HG02642 (cell line): ENCODE measurements at regions not wholly inside any gene's neighbourhood (a gene's known extent, or its start where the extent isn't known, plus 50 kb on each side); places are given as distances from the start of the nearest gene placed in this dataset.
"Not testable (repeated sequence)": the region's sequence is repeated elsewhere in the genome, so short reads cannot be mapped to it uniquely, and the experiment has no call there.

Experiments
- ATAC-seq: cut with Tn5 transposase; IDR thresholded peaks from one replicate; pipeline ENCODE4 v1.9.1; 2021; ENCODE audit warnings: mild to moderate bottlenecking; ENCODE audit not compliant: unreplicated experiment, poor library complexity

DNA sequence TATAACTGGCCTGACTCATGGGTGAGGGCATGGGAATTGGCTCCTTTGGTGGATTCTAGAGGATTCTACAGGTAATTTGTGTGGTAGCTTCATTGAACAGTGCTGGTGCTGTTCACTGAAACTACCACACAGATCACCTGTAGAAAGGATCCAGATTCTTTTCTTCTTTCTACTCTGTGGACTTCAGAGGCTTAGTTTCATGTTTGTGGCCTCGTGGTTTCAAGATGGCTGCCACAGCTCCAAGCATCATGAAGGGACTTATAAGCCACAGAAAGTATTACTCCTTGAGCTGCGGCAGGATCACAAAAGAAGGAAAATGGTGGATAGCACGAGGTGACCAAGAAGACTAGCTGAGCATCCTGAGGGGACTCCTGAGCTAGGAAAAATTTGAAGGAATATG lies 88.9 kb downstream of the ADCYAP1 start:
- ATAC-seq: no peak

DNA sequence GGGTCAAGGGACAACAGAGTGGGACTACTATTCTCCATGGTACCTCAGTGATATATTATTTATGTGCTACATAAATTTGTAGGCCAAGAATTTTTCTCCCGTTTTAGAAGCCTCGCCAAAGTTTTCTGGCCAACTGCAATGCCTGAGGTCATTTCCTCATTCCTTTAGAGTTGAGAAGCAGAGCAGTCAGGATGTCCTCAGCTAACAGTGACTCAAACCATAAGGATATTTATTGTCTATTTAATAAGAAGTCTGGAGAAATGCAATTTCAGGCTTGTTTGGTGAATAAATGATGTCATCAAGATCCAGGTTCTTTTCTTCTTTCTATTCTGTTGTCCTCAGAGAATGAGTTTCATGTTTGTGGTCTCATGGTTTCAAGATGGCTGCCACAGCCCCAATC lies 91.0 kb downstream of the ADCYAP1 start:
- no peak for ATAC-seq

GRCh38 chr18:997499-997898 lies 92.8 kb downstream of the ADCYAP1 start:
- no peak for ATAC-seq

DNA sequence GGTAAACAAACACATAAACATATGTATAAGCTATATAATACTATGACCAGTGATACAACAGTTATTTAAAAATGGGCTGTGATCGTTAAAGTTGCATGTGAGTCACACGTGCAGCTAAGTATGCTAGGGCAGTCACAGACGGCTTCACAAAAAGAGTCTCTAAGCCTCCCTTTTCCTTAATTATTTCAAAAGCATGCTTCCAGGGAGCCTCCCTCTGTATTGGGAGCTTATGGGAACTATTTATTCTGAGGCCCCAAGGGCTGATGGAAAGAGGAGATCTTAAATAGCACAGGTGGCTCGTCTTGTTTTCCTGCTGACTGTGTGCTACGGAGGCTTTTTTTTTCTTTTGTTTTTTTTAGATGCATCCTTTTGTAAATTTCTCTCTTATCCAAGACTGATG lies 94.3 kb downstream of the ADCYAP1 start:
- ATAC-seq: no peak

DNA sequence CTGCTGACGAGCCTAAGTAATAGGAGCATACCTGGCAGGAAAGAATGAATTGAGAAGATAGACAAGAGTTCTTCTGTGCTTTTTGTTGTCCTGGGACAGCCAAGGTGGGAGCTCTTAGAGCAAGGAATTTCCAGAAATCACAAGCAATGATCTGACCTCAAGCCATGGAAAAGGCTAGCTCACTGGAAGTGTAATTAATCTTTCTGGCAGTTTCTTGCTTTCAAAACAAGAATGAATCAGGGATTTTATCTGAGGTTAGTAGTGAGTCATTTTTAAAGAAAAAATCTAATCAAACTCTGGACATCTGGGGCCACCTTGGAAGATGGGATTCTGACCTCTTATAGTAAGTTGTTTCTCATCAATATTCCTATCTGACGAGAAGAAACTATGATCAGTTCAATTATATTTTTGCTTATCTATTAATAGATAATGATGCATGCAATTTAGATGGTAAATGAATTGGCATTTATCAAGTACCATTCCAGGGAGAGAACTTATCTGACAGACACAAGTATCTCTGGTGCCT lies 98.0 kb downstream of the ADCYAP1 start:
- no peak for ATAC-seq

DNA sequence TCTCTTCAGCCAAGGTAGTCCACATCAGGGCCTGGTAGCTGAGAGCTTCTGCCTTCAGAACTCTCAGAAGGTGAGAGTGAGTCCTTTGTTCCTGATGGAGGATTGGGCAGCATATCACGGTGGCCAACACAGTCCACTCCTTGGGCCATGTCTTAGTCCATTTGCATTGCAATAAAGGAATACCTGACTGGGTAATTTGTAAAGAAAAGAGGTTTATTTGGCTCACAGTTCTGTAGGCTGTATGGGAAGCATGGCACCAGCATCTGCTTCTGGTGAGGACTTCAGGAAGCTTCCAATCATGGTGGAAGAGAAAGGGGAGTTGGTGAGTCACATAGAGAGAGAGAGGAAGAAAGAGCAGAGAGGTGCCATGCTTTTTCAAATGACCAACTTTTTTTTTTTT lies 98.8 kb downstream of the ADCYAP1 start:
- no peak for ATAC-seq

GRCh38 chr18:1006304-1006703 lies 101.6 kb downstream of the ADCYAP1 start:
- no peak for ATAC-seq

DNA sequence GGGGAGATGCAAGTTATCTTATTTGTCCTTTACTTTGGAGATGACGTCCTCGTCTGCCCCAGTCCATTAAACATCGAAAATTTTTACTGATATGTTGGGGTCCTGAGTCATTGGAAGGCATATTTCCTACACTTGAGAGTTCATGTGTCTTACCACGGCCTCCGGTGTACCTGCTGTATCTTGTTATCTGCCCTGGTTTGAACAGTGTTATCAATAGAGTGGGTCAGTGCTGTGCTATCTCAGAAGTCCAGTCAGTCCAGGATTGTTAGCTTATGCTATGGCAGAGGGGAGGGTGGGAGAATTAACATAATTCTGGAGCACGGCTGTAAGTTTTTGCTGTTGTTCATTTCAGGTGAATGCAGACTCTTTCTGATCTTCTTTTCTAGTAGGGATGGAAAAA lies 102.3 kb downstream of the ADCYAP1 start:
- no peak for ATAC-seq

DNA sequence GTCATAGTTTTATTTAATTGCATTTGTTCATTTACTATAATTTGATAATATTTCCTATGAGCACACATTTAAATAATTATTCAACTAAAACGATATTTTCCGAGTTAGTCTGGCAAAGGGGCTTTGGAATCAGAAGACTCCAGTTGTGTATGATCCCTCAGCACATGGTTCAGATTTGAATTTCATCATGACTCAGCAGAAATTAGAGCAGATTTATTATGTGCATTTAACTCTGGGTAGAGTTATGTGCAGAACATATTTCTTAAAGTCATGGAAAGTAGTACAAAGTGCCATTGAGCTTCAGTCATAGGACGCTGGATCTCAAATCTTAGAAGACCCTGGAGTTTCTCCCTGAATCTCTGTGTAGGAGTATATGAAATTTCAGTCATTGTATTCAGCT lies 106.7 kb downstream of the ADCYAP1 start:
- no peak for ATAC-seq

DNA sequence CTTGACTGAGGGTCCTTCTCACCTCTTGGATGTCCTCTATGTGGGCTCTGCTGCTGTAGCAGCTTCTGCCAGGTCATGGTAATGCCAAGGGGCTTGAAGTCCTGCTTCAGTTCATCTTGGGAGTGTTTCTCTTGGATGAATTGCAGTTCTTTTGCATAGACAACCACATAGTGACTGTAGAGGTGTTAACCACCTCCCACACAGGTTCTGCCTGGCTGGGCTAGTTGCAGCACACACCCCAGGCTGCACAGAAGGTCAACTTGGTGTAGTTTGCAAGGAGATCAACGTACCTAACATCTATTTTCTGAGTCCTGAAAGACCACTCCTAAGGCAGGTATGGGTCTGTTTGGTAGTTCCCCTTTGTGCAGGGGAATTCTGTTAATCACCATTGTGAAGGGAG lies 108.1 kb downstream of the ADCYAP1 start:
- ATAC-seq: no peak

GRCh38 chr18:1013951-1014350 lies 109.3 kb downstream of the ADCYAP1 start:
- no peak for ATAC-seq

GRCh38 chr18:1014509-1014908 lies 109.8 kb downstream of the ADCYAP1 start:
- ATAC-seq: no peak

GRCh38 chr18:1014951-1015624 lies 110.4 kb downstream of the ADCYAP1 start:
- ATAC-seq: no peak

- ATAC-seq: no peak
Observed at GRCh38 chr18:1015777-1016176, 111.1 kb downstream of the ADCYAP1 start.

DNA sequence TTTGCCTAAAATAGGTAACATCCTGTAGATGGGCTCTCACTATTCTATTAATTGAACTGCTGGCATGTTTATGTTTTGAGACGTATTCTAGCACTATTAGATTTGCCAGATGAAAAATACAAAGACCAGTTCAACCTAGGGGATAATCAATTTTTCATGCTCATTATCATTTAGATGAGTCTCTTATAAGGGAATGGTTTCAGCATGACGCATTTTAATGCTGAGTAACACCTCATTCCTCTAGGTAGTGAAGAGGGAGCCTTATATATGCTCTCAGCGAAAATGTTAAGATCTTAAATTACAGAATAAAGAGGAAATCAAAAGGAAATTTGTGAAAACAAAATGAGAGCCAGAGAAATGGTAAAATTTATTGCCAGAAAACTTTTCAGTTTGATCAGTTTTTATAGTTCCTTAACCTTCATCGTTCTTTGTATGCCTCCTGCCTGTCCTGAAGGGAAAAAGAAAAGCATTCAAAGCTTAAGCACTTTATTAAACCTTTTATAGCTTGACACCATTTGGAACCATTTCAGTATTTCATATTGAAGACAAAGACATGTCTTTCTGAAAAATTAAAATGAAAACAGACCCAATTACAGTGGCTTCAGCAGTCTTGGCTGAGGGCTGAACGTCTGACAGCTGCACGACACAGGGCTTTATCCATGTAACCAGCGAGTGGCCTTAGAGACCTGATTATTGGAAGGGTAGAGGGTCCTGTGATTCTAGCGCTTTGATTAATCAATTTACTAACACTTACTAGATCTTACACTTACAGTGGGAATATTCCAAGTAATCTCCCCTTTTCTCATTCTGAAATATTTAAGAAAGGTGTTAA lies 112.8 kb downstream of the ADCYAP1 start:
- ATAC-seq: no peak

GRCh38 chr18:1018181-1018681 lies 113.6 kb downstream of the ADCYAP1 start:
- no peak for ATAC-seq

DNA sequence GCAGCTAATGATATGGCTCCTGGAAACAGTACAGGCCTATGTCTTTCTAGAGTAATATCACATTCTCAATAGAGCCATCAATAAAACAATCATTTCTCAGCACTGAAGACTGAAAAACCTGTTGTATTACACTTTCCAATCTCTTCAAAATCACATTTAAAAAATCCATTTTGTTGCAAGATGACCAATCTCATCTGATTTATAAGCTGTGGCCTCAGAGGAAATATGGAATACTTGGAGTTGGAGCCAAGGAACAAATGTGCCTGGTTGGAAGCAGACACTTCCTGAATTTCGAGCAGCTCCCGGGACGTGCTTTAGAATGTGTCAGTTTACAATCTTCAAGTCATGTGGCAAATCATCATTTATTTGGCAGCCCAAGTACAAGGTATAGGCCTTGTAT lies 114.5 kb downstream of the ADCYAP1 start:
- ATAC-seq: no peak

- no peak for ATAC-seq
Observed at GRCh38 chr18:1020731-1021344, 116.2 kb downstream of the ADCYAP1 start.

DNA sequence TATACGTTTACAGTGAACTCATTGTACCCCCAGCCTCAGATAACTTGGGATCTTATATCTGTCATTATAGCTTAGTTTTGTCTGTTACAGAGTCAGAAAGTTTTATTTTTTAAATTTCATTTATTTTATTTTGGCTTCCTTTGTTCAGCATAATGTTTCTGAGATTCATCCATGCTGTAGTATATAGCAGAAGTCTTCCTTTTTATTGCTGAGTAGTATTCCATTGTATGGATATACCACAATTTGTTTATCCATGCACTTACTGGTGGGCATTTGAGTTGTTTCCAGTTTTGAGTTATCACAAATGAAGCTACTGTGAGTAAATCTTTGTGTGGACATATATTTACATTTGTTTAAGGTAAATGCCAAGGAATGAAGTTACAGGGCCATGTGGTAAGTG lies 122.3 kb downstream of the ADCYAP1 start:
- ATAC-seq: no peak

DNA sequence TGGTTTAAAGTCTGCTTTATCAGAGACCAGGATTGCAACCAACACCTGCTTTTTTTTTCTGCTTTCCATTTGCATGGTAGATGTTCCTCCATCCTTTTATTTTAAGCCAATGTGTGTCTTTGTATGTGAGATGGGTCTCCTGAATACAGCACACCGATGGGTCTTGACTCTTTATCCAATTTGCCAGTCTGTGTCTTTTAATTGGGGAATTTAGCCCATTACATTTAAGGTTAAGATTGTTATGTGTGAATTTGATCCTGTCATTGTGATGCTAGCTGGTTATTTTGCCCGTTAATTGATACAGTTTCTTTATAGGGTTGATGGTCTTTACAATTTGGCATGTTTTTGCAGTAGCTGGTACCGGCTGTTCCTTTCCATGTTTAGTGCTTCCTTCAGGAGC lies 128.4 kb downstream of the ADCYAP1 start:
- not testable (repeated sequence) for ATAC-seq

DNA sequence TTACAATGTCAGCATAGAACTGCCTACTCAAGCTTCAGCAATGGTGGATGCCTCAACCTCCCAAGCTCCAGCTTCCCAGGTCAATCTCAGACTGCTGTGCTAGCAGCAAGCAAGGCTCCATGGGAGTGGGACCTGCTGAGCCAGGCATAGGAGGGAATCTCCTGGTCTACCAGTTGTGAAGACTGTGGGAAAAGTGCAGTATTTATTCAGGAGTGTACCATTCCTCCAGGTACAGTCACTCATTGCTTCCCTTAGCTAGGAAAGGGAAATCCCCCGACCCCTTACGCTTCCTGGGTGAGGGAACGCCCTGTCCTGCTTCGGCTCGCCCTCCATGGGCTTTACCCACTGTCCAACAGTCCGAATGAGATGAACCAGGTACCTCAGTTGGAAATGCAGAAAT lies 130.3 kb downstream of the ADCYAP1 start:
- no peak for ATAC-seq
